Activated effector memory CD4-positive, alpha-beta T cell treated with Interleukin-2 at 50 U/mL for 16 hours (primary cell): ENCODE measurements at regions not wholly inside any gene's neighbourhood (a gene's known extent, or its start where the extent isn't known, plus 50 kb on each side); places are given as distances from the start of the nearest gene placed in this dataset.
"Not testable (repeated sequence)": the region's sequence is repeated elsewhere in the genome, so short reads cannot be mapped to it uniquely, and the experiment has no call there.

Source experiments
- DNase-seq: peaks from one replicate; pipeline ENCODE4 v3.0.0-alpha.2; 2020

DNA sequence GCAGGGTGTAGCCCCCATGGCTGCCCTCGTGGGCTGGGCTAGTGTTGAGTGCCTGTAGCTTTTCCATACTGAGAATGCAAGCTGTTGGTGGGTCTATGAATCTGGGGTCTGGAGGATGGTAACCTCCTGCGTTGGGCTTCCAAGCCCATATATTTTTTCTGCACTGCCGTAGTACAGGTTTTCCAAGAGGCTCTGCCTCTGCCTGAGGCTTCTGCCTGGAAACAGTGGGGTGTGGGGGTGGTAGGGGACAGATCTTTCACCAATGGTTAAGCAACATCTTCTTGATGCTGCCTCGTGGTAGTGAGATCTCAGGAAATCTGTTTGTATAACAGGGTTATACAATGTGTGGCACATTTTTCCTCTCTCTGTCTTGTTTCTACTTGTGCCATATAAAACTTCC, 189.0 kb upstream of the ZNF519 start:
- not testable (repeated sequence) for DNase-seq

GRCh38 chr18:14301255-14301654, 169.0 kb upstream of the ZNF519 start:
- not testable (repeated sequence) for DNase-seq

GRCh38 chr18:14295081-14295480, 162.8 kb upstream of the ZNF519 start:
- DNase-seq, result not testable (repeated sequence)

GRCh38 chr18:14285053-14285452, 152.8 kb upstream of the ZNF519 start:
- no peak for DNase-seq

- not testable (repeated sequence) for DNase-seq
These were observed 143.2 kb upstream of the ZNF519 start for GRCh38 chr18:14275391-14275790.

GRCh38 chr18:14265637-14266410, 133.6 kb upstream of the ZNF519 start:
- DNase-seq, result not testable (repeated sequence)

DNA sequence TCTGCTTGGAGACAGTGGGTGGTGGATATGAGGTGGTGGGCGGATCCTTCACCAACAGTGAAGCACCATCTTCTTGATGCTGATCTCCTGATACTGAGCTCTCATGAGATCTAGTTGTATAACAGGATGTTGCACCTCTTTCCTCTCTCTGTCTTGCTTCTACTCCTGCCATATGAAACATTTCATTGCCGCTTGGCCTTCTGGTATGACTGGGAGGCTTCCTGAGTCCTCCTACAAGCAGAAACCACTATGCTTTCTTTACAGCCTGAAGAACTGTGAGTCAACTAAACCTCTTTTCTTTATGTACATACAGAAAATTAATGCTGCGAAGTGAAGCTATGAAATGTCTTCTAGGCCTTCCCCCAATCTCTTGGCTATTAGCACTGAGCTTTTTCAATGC, 130.6 kb upstream of the ZNF519 start:
- not testable (repeated sequence) for DNase-seq

- not testable (repeated sequence) for DNase-seq
These were observed 117.9 kb upstream of the ZNF519 start for GRCh38 chr18:14250084-14250677.

- DNase-seq, result not testable (repeated sequence)
These were observed 107.0 kb upstream of the ZNF519 start for GRCh38 chr18:14239224-14239623.

DNA sequence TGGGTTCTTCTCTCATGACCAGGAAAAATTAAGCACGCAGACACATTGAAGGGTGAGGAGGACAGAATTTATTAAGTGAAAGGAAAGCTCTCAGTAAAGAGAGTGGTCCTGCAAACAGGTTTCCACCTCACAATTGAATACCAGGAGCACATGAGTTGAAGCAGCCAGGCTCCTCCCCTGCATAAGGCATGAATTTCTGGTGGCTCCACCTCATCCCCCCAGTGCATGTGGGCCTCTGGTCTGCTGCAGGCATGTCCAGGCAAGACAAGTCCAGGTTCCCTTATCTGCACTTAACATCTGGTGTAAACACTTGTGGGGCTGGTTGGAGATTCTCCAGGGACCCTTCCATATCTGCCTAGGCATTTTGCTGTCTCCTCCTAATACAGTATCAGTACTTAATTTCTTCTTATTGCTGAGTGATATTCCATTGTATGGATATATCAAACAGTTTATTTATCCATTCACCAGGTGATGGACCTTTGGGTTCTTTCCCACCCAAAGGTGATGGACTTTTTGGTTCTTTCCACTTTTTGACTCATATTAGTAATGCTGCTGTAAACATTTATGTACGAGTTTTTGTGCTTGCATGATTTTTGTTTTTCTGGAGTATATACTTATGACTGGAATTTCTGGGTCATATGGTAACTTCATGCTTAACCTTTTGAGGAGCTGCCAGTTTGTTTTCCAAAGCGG, 104.3 kb upstream of the ZNF519 start:
- not testable (repeated sequence) for DNase-seq

DNA sequence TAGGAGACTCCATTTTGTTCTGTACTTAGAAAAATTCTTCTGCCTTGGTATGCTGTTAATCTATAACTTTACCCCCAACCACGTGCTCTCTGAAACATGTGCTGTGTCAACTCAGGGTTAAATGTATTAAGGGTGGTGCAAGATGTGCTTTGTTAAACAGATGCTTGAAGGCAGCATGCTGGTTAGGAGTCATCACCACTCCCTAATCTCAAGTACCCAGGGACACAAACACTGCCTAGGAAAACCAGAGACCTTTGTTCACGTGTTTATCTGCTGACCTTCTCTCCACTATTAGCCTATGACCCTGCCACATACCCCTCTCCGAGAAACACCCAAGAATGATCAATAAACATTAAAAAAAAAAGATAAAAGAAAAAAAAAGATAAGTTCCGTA, 93.0 kb upstream of the ZNF519 start:
- not testable (repeated sequence) for DNase-seq

GRCh38 chr18:14224551-14225285, 92.5 kb upstream of the ZNF519 start:
- DNase-seq, result not testable (repeated sequence)

DNA sequence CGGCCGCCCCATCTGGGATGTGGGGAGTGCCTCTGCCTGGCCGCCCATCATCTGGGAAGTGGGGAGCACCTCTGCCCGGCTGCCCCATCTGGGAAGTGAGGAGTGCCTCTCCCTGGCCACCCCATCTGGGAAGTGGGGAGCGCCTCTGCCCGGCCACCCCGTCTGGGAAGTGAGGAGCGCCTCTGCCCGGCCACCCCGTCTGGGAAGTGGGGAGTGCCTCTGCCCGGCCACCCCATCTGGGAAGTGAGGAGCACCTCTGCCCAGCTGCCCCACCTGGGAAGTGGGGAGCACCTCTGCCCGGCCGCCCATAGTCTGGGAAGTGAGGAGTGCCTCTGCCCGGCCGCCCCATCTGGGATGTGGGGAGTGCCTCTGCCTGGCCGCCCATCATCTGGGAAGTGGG, 91.7 kb upstream of the ZNF519 start:
- DNase-seq, result not testable (repeated sequence)

GRCh38 chr18:14223231-14223822, 91.1 kb upstream of the ZNF519 start:
- DNase-seq, result not testable (repeated sequence)

GRCh38 chr18:14222354-14223221, 90.4 kb upstream of the ZNF519 start:
- not testable (repeated sequence) for DNase-seq

DNA sequence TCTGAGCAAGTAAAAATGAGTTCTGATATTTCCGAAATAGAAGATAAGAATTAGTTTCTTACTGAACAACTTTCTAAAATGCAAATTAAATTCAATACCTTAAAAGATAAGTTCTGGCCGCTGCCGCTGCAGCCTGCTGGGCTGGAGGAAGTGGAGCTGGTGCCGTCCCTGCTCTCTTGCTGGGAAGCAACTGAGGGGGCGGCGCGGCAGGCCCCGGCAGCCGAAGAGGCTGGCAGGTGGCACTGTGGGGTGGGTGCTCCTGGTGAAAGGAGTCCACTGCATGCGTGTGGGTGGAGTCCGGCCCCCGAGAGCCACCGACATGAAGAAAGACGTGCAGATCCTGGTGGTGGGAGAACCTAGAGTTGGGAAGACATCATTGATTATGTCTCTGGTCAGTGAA, 89.5 kb upstream of the ZNF519 start:
- no peak for DNase-seq

DNA sequence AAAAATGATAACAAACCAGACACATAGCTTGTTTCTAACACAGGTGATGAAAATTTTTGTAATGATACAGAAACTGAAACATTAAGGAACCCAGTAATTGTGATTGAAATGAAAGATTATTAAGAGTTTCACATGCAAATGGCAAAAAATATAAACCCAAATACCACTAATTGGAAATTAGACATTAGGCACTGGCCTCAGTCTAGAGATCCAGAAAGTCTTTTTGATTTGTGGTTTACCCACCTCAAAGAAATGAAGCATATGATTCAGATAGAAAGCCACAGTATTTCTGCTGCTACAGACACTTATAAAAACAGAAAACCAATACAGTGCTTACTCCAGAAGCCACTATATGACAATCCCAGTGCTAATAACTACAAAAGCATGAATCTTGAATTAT, 83.7 kb upstream of the ZNF519 start:
- DNase-seq, result not testable (repeated sequence)

DNA sequence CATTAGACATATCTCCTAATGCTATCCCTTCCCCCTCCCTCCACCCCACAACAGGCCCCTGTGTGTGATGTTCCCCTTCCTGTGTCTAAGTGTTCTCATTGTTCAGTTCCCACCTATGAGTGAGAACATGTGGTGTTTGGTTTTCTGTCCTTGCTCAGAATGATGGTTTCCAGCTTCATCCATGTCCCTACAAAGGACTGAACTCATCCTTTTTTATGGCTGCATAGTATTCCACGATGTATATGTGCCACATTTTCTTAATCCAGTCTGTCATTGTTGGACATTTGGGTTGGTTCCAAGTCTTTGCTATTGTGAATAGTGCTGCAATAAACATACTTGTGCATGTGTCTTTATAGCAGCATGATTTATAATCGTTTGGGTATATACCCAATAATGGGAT, 71.2 kb upstream of the ZNF519 start:
- not testable (repeated sequence) for DNase-seq

DNA sequence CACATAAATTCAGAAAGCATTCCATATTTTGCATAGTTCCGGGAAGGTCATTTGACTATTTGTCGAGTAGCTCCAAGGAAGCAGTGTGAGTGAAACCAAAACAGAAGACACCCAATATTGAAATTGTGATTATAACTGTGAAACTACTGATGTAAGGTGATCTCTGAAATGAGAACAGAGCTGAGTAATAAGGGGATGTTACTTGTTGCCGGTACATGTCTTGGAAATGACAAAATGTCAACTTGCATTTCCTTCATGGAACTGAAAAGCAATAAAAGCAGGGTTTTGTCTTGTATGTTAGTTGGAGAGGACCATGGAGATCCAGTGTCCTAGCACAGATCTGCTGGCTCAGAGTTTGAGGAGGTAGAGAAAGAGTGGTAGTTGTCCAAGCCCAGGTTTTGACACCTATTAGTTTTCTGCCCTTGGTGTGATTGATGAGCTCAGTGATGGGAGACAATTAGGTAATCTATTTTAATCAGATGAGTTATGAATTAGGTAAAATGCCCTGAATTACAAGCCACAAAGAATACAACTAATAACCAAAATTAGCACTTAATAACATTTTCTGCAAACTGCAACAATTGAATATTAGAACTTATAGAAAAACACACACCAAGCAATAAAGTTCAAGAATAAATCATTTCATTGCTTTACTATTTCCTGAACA, 58.7 kb upstream of the ZNF519 start:
- not testable (repeated sequence) for DNase-seq

GRCh38 chr18:14189858-14190257, 57.6 kb upstream of the ZNF519 start:
- no peak for DNase-seq
